ENCODE measurements at regions not wholly inside any gene's neighbourhood (a gene's known extent, or its start where the extent isn't known, plus 50 kb on each side); places are given as distances from the start of the nearest gene placed in this dataset.

DNA sequence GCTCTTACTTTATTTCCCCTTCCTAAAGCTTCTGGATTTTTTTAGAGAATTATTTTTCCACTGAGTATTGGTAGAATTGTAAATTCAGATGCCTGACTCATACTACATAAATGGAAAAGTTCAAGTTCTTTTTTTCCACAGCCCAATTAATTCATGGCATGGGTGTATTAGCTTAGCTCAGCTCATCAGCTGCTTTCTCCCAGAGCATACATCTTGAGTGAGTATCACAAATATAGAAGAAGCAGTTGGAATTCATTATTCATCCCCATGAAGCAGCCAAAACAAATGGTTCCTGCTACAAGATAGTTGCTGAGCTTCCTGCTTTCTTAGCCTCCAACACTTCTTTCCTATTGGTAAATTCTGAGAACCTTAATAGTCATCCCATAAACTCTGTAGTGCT is 105.1 kb downstream of the C12orf50 start:
- no peak for TF ChIP-seq POLR2A (IDR thresholded peaks at IDR 0.05; ENCODE audit: low read depth, low read length)
- TF ChIP-seq TAF1 (IDR thresholded peaks at IDR 0.05; ENCODE audit: low read depth, low read length): no peak
- TF ChIP-seq POLR2AphosphoS5 (IDR thresholded peaks at IDR 0.05; ENCODE audit: low read depth, low read length): no peak
- no peak for TF ChIP-seq POU2F2 (IDR thresholded peaks at IDR 0.05; ENCODE audit: low read depth, low read length)
- no peak for TF ChIP-seq SPI1 (IDR thresholded peaks at IDR 0.05; ENCODE audit: low read depth, low read length)

All from GM12891 (cell line).